ENCODE measurements at regions not wholly inside any gene's neighbourhood (a gene's known extent, or its start where the extent isn't known, plus 50 kb on each side); places are given as distances from the start of the nearest gene placed in this dataset.

DNA sequence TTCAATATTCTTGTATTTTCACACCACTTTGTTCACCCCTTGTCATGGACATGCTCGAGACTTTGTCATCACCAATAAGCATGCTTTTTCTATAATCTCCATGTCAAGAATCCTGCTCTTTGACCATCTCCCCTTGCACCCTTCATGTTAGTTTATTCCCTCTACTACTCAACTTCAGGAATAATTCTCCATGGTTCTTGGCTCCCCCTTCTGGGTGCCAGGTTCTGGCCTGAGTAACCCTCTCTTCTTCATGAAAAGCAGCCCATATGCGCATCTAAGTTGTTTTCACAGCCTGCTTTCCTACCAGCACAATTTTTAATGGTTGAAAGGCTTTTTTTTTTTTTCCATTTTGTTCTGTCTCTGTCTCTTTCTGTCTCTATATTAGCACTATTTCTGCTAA is 160.7 kb downstream of the LEPR start:
- H3K36me3 ChIP-seq (ENCODE audit: insufficient read depth, low read length): no peaks in the 10 kb centered on the region
- no peaks in the 10 kb centered on the region for H3K4me1 ChIP-seq (ENCODE audit: low read length)
- H3K9me2 ChIP-seq (replicated peaks; ENCODE audit: insufficient read depth, low read length): no peaks in the 10 kb centered on the region
- no peaks in the 10 kb centered on the region for H3K79me2 ChIP-seq (ENCODE audit: low read length)
- no peak overlapping the region for H2AFZ ChIP-seq (ENCODE audit: low read length)
- no peak overlapping the region for H3K9ac ChIP-seq (ENCODE audit: low read length)
- no peaks in the 10 kb centered on the region for H3K9me3 ChIP-seq (ENCODE audit: low read length)
- no peaks in the 10 kb centered on the region for H4K20me1 ChIP-seq (ENCODE audit: insufficient read depth, low read depth, low read length)
- H3K4me2 ChIP-seq (ENCODE audit: low read depth, low read length, poor library complexity, severe bottlenecking): no peak overlapping the region
- H3K4me3 ChIP-seq (ENCODE audit: low read length): no peak overlapping the region
- no peaks in the 10 kb centered on the region for H3K27me3 ChIP-seq (ENCODE audit: low read length)
- H3K27ac ChIP-seq (ENCODE audit: low read length): no peak overlapping the region
- no peak for DNase-seq

DNA sequence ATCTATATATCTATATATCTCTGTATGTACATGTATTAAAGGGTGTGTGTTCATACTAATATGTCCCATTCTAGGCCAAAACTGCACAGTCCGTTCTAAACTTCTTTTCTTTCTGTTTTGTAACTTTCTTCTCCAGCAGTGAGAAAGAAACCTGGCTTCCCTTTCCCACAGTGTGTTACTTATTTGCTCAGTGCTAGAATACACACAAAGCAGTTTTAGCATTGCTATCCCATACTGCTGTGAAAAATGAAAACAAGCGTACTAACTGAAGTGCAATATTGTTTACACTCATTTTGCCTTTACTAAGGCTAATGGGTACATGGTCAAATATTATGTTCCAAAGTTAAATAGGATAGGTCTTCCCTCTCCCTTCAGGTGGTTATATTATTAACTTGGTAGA is 163.9 kb downstream of the LEPR start:
- H3K4me3 ChIP-seq (ENCODE audit: low read length): no peak overlapping the region
- no peaks in the 10 kb centered on the region for H3K9me3 ChIP-seq (ENCODE audit: low read length)
- DNase-seq: no peak
- H3K79me2 ChIP-seq (ENCODE audit: low read length): no peaks in the 10 kb centered on the region
- H3K4me1 ChIP-seq (ENCODE audit: low read length): no peaks in the 10 kb centered on the region
- no peak overlapping the region for H3K4me2 ChIP-seq (ENCODE audit: low read depth, low read length, poor library complexity, severe bottlenecking)
- H3K27ac ChIP-seq (ENCODE audit: low read length): no peak overlapping the region
- no peak overlapping the region for H3K9ac ChIP-seq (ENCODE audit: low read length)
- H3K27me3 ChIP-seq (ENCODE audit: low read length): no peaks in the 10 kb centered on the region
- H2AFZ ChIP-seq (ENCODE audit: low read length): no peak overlapping the region
- H4K20me1 ChIP-seq (ENCODE audit: insufficient read depth, low read depth, low read length): no peaks in the 10 kb centered on the region
- H3K9me2 ChIP-seq (replicated peaks; ENCODE audit: insufficient read depth, low read length): no peaks in the 10 kb centered on the region
- no peaks in the 10 kb centered on the region for H3K36me3 ChIP-seq (ENCODE audit: insufficient read depth, low read length)

DNA sequence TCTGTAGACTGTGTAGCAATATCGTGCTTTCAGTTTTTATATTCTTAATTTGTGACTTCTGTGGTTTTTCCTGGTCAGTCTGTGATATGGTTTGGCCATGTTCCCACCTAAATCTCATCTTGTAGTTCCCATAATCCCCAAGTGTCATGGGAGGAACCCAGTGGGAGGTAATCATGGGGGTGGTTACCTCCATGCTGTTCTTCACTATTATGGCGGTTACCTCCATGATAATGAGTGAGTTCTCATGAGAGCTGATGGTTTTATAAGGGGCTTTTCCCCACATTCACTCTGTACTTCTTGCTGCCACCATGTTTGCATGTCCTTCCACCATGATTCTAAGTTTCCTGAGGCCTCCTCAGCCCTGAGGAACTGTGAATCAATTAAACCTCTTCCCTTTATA is 169.8 kb downstream of the LEPR start:
- H3K4me3 ChIP-seq (ENCODE audit: low read length): no peak overlapping the region
- no peaks in the 10 kb centered on the region for H3K9me3 ChIP-seq (ENCODE audit: low read length)
- no peak for DNase-seq
- H3K79me2 ChIP-seq (ENCODE audit: low read length): no peaks in the 10 kb centered on the region
- no peak overlapping the region for H3K9ac ChIP-seq (ENCODE audit: low read length)
- H3K4me1 ChIP-seq (ENCODE audit: low read length): no peaks in the 10 kb centered on the region
- no peaks in the 10 kb centered on the region for H3K36me3 ChIP-seq (ENCODE audit: insufficient read depth, low read length)
- no peak overlapping the region for H3K27ac ChIP-seq (ENCODE audit: low read length)
- H3K27me3 ChIP-seq (ENCODE audit: low read length): no peaks in the 10 kb centered on the region
- no peak overlapping the region for H3K4me2 ChIP-seq (ENCODE audit: low read depth, low read length, poor library complexity, severe bottlenecking)
- no peaks in the 10 kb centered on the region; the same call in 1 of the 2 replicates for H3K9me2 ChIP-seq (replicated peaks; ENCODE audit: insufficient read depth, low read length)
- H2AFZ ChIP-seq (ENCODE audit: low read length): no peak overlapping the region
- no peaks in the 10 kb centered on the region for H4K20me1 ChIP-seq (ENCODE audit: insufficient read depth, low read depth, low read length)

DNA sequence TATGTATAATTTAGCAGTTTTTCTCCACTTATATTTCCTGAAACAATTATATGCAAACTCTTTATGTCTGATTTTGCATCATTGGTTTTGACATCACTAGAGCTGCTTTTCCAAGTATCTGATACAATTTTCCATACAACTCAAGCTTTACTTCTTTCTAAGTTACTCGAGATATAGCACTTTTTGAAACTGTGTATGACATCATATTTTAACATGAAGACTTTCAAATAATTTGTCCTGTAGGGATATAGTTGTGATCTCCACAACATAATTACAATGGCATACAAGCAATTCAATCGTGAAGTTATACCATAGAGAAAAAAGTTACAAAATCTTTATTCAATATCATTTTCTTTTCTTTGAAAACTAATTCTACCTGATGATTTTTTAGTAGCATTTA is 173.0 kb downstream of the LEPR start:
- no peak overlapping the region for H3K4me3 ChIP-seq (ENCODE audit: low read length)
- no peaks in the 10 kb centered on the region for H3K36me3 ChIP-seq (ENCODE audit: insufficient read depth, low read length)
- H3K4me2 ChIP-seq (ENCODE audit: low read depth, low read length, poor library complexity, severe bottlenecking): no peak overlapping the region
- H3K79me2 ChIP-seq (ENCODE audit: low read length): no peaks in the 10 kb centered on the region
- no peak for DNase-seq
- H3K9me2 ChIP-seq (replicated peaks; ENCODE audit: insufficient read depth, low read length): no peaks in the 10 kb centered on the region; the same call in 1 of the 2 replicates
- no peaks in the 10 kb centered on the region for H3K4me1 ChIP-seq (ENCODE audit: low read length)
- no peaks in the 10 kb centered on the region for H3K27me3 ChIP-seq (ENCODE audit: low read length)
- no peak overlapping the region for H3K27ac ChIP-seq (ENCODE audit: low read length)
- H2AFZ ChIP-seq (ENCODE audit: low read length): no peak overlapping the region
- no peaks in the 10 kb centered on the region for H4K20me1 ChIP-seq (ENCODE audit: insufficient read depth, low read depth, low read length)
- H3K9me3 ChIP-seq (ENCODE audit: low read length): no peaks in the 10 kb centered on the region
- H3K9ac ChIP-seq (ENCODE audit: low read length): no peak overlapping the region

DNA sequence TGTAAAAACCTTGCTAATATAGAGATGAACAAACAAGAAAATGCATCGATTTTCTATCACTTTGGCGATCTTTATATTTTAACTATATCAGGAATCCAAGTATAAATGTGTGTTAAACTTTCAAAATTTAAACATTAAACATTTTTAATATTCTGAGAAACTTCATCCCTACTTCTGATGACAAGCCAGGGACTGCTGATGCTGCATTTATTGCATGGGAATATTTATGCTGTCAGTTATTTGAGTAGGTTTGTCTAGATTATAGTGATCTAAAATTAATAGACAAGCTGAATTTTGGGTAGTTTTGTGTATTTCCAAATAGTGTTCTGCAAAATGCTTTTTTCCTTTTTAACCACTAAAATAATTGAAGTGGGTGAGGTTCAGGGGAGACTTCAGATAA is 175.3 kb downstream of the LEPR start:
- H3K9me3 ChIP-seq (ENCODE audit: low read length): no peaks in the 10 kb centered on the region
- no peak overlapping the region for H3K9ac ChIP-seq (ENCODE audit: low read length)
- H3K9me2 ChIP-seq (replicated peaks; ENCODE audit: insufficient read depth, low read length): no peaks in the 10 kb centered on the region
- DNase-seq: no peak
- no peak overlapping the region for H3K4me2 ChIP-seq (ENCODE audit: low read depth, low read length, poor library complexity, severe bottlenecking)
- H3K27me3 ChIP-seq (ENCODE audit: low read length): no peaks in the 10 kb centered on the region
- H3K4me1 ChIP-seq (ENCODE audit: low read length): no peaks in the 10 kb centered on the region
- H2AFZ ChIP-seq (ENCODE audit: low read length): no peak overlapping the region
- no peak overlapping the region for H3K4me3 ChIP-seq (ENCODE audit: low read length)
- H4K20me1 ChIP-seq (ENCODE audit: insufficient read depth, low read depth, low read length): no peaks in the 10 kb centered on the region
- H3K79me2 ChIP-seq (ENCODE audit: low read length): no peaks in the 10 kb centered on the region
- no peaks in the 10 kb centered on the region for H3K36me3 ChIP-seq (ENCODE audit: insufficient read depth, low read length)
- H3K27ac ChIP-seq (ENCODE audit: low read length): no peak overlapping the region

DNA sequence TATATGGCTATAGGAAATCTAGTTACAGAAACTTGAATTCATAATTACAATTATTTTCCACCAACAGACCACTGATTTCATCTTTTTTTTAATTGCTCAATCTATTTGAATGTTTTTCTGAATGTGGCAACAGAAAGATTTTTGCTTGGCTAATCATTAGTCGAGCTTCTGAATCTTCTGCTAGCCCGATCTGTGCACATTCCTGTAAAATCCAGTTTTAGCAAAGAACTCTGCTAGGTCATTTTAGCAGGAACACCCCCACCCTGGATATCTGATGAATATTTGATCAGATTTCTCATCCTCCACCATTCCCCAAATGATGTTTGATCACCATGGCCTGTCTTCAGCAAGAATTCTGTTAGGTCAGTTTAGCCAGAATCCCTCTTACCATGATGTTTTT is 176.3 kb downstream of the LEPR start:
- Histone ChIP-seq H3K27ac (ENCODE audit: low read length) (no peak overlapping the region), H3K4me1 (ENCODE audit: low read length) (no peaks in the 10 kb centered on the region), H3K27me3 (ENCODE audit: low read length) (no peaks in the 10 kb centered on the region), H2AFZ (ENCODE audit: low read length) (no peak overlapping the region), H3K9ac (ENCODE audit: low read length) (no peak overlapping the region), H3K9me2 (replicated peaks; ENCODE audit: insufficient read depth, low read length) (no peaks in the 10 kb centered on the region), H3K4me3 (ENCODE audit: low read length) (no peak overlapping the region), H4K20me1 (ENCODE audit: insufficient read depth, low read depth, low read length) (no peaks in the 10 kb centered on the region), H3K79me2 (ENCODE audit: low read length) (no peaks in the 10 kb centered on the region), H3K36me3 (ENCODE audit: insufficient read depth, low read length) (no peaks in the 10 kb centered on the region), H3K4me2 (ENCODE audit: low read depth, low read length, poor library complexity, severe bottlenecking) (no peak overlapping the region), H3K9me3 (ENCODE audit: low read length) (no peaks in the 10 kb centered on the region)
- no peak for DNase-seq

DNA sequence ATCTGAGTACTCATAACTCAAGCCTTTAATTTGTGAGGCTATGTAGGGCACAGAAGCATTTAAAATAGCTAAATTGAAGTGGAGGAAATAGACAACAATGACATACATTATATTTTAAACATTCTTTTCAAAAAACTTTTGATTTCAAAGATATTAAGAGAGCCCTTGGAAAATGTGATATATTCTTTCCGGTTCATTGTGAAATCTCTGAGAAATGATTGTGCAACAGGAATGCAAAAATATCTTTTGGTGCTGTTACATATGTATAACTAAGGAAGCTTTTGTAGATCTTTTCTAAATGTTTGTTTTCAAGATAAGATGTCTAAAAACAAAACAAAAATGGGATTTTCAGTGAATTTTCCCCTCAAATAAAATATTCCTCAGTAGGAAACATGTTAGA is 185.2 kb downstream of the LEPR start:
- Histone ChIP-seq H4K20me1 (ENCODE audit: insufficient read depth, low read depth, low read length) (no peaks in the 10 kb centered on the region), H3K4me1 (ENCODE audit: low read length) (no peaks in the 10 kb centered on the region), H3K36me3 (ENCODE audit: insufficient read depth, low read length) (no peaks in the 10 kb centered on the region), H3K4me2 (ENCODE audit: low read depth, low read length, poor library complexity, severe bottlenecking) (no peak overlapping the region), H2AFZ (ENCODE audit: low read length) (no peak overlapping the region), H3K9me3 (ENCODE audit: low read length) (no peaks in the 10 kb centered on the region), H3K4me3 (ENCODE audit: low read length) (no peak overlapping the region), H3K27ac (ENCODE audit: low read length) (no peak overlapping the region), H3K27me3 (ENCODE audit: low read length) (no peaks in the 10 kb centered on the region), H3K9ac (ENCODE audit: low read length) (no peak overlapping the region), H3K79me2 (ENCODE audit: low read length) (no peaks in the 10 kb centered on the region), H3K9me2 (replicated peaks; ENCODE audit: insufficient read depth, low read length) (no peaks in the 10 kb centered on the region)
- no peak for DNase-seq

DNA sequence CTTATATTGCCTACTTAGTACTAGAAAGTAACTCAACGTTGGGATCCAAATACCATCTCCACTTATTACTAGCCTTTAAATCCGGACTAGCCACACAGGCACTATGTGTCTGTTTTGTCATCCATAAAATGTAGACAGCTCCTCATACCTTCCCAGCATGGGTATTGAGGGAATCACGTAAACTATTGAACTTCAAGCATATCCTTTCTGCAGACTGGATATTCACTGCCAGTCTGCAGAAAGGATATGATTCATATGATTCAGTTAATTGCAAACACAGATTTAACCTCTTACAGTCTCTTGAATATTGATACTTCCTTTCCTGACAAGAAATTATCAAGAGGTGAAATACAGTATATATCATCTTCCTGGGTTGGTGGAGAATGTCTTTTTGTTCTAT is 186.0 kb downstream of the LEPR start:
- Histone ChIP-seq H3K4me2 (ENCODE audit: low read depth, low read length, poor library complexity, severe bottlenecking) (no peak overlapping the region), H3K9me2 (replicated peaks; ENCODE audit: insufficient read depth, low read length) (no peaks in the 10 kb centered on the region), H4K20me1 (ENCODE audit: insufficient read depth, low read depth, low read length) (no peaks in the 10 kb centered on the region), H3K27ac (ENCODE audit: low read length) (no peak overlapping the region), H2AFZ (ENCODE audit: low read length) (no peak overlapping the region), H3K79me2 (ENCODE audit: low read length) (no peaks in the 10 kb centered on the region), H3K9me3 (ENCODE audit: low read length) (no peaks in the 10 kb centered on the region), H3K9ac (ENCODE audit: low read length) (no peak overlapping the region), H3K36me3 (ENCODE audit: insufficient read depth, low read length) (no peaks in the 10 kb centered on the region), H3K4me1 (ENCODE audit: low read length) (no peaks in the 10 kb centered on the region), H3K27me3 (ENCODE audit: low read length) (no peaks in the 10 kb centered on the region), H3K4me3 (ENCODE audit: low read length) (no peak overlapping the region)
- no peak for DNase-seq

DNA sequence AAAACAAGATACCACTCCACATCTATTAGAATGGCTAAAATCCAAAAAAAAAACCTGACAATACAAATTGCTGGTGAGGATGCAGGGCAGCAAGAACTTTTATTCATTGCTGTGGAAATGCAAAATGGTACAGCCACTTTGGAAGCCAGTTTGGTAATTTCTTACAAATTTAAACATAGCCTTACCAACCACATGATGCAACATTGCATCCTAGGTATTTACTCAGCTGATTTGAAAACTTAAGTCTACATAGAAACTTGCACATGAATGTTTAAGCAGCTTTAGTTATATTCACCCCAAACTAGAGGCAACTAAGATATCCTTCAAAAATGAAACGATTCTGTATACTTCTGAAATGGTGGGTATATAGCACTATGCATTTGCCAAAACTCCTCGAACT is 178.8 kb upstream of the PDE4B start:
- no peaks in the 10 kb centered on the region for H4K20me1 ChIP-seq (ENCODE audit: insufficient read depth, low read depth, low read length)
- H2AFZ ChIP-seq (ENCODE audit: low read length): no peak overlapping the region

More for the DNA sequence above, 178.8 kb upstream of the PDE4B start:
- Histone ChIP-seq H3K4me3 (ENCODE audit: low read length) (no peak overlapping the region), H3K27me3 (ENCODE audit: low read length) (no peaks in the 10 kb centered on the region), H3K9me3 (ENCODE audit: low read length) (no peaks in the 10 kb centered on the region), H3K4me1 (ENCODE audit: low read length) (no peaks in the 10 kb centered on the region), H3K9ac (ENCODE audit: low read length) (no peak overlapping the region), H3K36me3 (ENCODE audit: insufficient read depth, low read length) (no peaks in the 10 kb centered on the region), H3K27ac (ENCODE audit: low read length) (no peak overlapping the region), H3K9me2 (replicated peaks; ENCODE audit: insufficient read depth, low read length) (no peaks in the 10 kb centered on the region), H3K4me2 (ENCODE audit: low read depth, low read length, poor library complexity, severe bottlenecking) (no peak overlapping the region), H3K79me2 (ENCODE audit: low read length) (no peaks in the 10 kb centered on the region)
- no peak for DNase-seq

Measured in Karpas-422 (cell line).